Brain pericyte (primary cell): ENCODE measurements at regions not wholly inside any gene's neighbourhood (a gene's known extent, or its start where the extent isn't known, plus 50 kb on each side); places are given as distances from the start of the nearest gene placed in this dataset.
"Not testable (repeated sequence)": the region's sequence is repeated elsewhere in the genome, so short reads cannot be mapped to it uniquely, and the experiment has no call there.

ENCODE experiments used
- DNase-seq: peaks from one replicate; pipeline ENCODE4 v3.0.0-alpha.2; 2012; ENCODE audit warnings: low read depth, low spot score

- no peak for DNase-seq
Measured at GRCh38 chr12:92432724-92433441, 269.9 kb upstream of the PLEKHG7 start.

GRCh38 chr12:92431146-92431545 is 271.6 kb upstream of the PLEKHG7 start:
- DNase-seq, result no peak

- no peak for DNase-seq
Measured at GRCh38 chr12:92426332-92426731, 276.5 kb upstream of the PLEKHG7 start.

GRCh38 chr12:92425165-92425564 is 277.6 kb upstream of the PLEKHG7 start:
- no peak for DNase-seq

GRCh38 chr12:92424338-92424737 is 278.5 kb upstream of the PLEKHG7 start:
- no peak for DNase-seq

GRCh38 chr12:92421701-92422100 is 276.1 kb upstream of the BTG1 start:
- DNase-seq, result no peak

- no peak for DNase-seq
Measured at GRCh38 chr12:92421042-92421441, 275.4 kb upstream of the BTG1 start.

- no peak for DNase-seq
Measured at GRCh38 chr12:92419201-92419600, 273.6 kb upstream of the BTG1 start.

- no peak for DNase-seq
Measured at GRCh38 chr12:92418381-92418780, 272.7 kb upstream of the BTG1 start.

- no peak for DNase-seq
Measured at GRCh38 chr12:92417373-92417772, 271.7 kb upstream of the BTG1 start.

GRCh38 chr12:92416385-92416812 is 270.8 kb upstream of the BTG1 start:
- DNase-seq, result no peak

- DNase-seq, result no peak
Measured at GRCh38 chr12:92414170-92415070, 268.8 kb upstream of the BTG1 start.

- DNase-seq, result no peak
Measured at GRCh38 chr12:92413286-92413685, 267.6 kb upstream of the BTG1 start.

- DNase-seq, result no peak
Measured at GRCh38 chr12:92412856-92413255, 267.2 kb upstream of the BTG1 start.

GRCh38 chr12:92411687-92412086 is 266.0 kb upstream of the BTG1 start:
- DNase-seq, result no peak

GRCh38 chr12:92408072-92408900 is 262.6 kb upstream of the BTG1 start:
- no peak for DNase-seq

GRCh38 chr12:92406404-92407070 is 260.9 kb upstream of the BTG1 start:
- DNase-seq, result not testable (repeated sequence)

GRCh38 chr12:92405801-92406251 is 260.2 kb upstream of the BTG1 start:
- DNase-seq, result not testable (repeated sequence)

GRCh38 chr12:92404921-92405320 is 259.3 kb upstream of the BTG1 start:
- DNase-seq, result no peak

- no peak for DNase-seq
Measured at GRCh38 chr12:92404259-92404894, 258.7 kb upstream of the BTG1 start.
